SIG-M5 treated with dmso at 0.1 percent for 504 hours (cell line): ENCODE measurements at regions not wholly inside any gene's neighbourhood (a gene's known extent, or its start where the extent isn't known, plus 50 kb on each side); places are given as distances from the start of the nearest gene placed in this dataset.
"Not testable (repeated sequence)": the region's sequence is repeated elsewhere in the genome, so short reads cannot be mapped to it uniquely, and the experiment has no call there.

Experiments
- DNase-seq: peaks from one replicate; lab custom pipeline; 2025; ENCODE audit not compliant: unreplicated experiment; lab: John Stamatoyannopoulos, UW

- DNase-seq, result no peak
Observed at GRCh38 chr11:116065191-116065895, 561.1 kb upstream of the CADM1 start.

DNA sequence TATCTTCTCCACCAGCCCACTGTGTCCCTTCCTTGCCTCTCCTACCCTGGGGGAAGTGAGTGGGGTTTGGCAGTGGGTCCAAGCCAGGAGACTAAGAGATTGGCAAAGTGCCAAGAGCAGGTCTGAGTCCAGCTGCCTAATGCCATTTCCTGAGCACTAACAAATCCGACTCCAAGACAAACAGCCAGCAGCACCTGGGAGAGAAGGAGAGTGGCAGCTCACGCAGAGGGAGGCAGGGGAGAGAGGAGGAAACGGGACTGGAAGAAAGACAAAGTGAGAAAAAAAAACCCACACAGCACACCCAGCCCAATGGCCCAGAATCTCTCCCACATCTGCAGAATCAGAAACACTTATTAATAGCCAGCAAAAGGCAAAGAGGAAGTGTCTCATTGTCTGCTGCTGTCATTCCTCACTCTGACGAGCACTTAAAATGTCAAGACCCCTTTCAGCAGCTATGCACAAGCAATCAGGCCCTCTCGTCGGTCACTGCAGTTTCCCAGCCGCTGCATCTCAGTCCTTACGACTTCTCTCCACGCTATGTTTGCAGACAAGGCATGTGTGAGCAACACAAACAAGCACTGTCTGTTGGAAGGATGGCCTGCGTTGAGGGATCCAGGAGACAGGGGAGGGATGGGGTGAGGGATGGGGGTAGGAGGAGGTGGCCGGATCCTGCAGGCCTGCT lies 558.4 kb upstream of the CADM1 start:
- DNase-seq, result no peak

GRCh38 chr11:116062129-116062489 lies 557.9 kb upstream of the CADM1 start:
- DNase-seq, result no peak

- DNase-seq, result no peak
Observed at GRCh38 chr11:116061322-116061721, 557.1 kb upstream of the CADM1 start.

DNA sequence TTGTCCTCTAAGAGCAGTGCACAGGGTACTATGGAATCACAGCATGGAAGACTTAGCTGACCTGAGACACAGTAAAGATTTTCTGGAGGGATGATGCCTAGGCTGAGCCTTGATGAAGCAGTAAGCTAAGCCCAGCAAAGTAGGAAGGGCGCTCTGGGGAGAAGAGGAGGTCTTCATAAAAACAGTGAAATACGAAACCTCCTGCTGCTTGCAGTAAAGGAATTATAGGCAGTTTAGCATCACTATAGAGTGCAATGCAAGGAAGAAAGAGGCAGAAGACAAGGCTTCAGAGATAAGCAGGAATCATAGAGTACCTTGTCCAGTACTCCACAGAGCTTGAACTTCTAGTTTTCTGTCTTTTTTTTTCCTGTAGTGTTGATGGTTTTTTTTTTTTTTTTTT lies 555.7 kb upstream of the CADM1 start:
- DNase-seq, result no peak

DNA sequence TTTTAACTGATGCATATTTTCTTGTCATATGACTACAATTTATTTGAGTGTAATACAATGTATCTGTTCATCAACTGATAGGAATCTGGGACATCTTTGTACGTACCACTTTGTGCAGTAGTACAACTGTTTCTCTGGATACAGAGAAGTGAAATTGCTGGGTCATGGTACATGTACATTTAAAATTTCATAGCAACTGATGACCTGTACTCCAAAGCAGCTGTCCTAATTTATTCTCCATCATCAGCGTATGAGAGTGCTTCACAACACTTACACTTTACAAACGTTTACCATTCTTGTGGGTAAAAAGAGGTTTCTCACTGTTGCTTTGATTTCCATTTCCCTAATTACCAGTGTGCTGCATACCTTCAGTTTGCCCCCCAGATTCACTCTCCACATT lies 552.8 kb upstream of the CADM1 start:
- DNase-seq, result no peak

GRCh38 chr11:116055064-116055463 lies 550.8 kb upstream of the CADM1 start:
- DNase-seq, result no peak

DNA sequence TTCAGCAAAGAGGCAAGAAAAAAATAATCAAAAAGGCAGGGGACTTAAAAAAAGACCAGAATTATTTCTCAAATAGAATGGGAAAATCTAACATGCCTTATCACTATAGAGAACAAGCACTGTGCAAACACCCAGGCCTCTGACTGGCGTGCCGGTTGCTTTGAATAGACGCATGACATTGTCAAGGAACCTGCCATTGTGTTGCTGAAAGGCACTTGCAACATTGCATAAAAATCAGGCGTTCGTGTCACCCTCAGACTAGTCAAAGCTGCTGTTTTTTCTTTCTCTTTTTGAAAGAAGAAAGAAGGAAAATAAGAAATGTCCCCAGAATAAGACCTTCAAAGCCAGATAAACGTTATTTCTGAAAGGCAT lies 549.3 kb upstream of the CADM1 start:
- no peak for DNase-seq

- DNase-seq, result no peak
Observed at GRCh38 chr11:116052603-116053547, 548.7 kb upstream of the CADM1 start.

- DNase-seq, result no peak
Observed at GRCh38 chr11:116051494-116051893, 547.3 kb upstream of the CADM1 start.

GRCh38 chr11:116049383-116049782 lies 545.2 kb upstream of the CADM1 start:
- no peak for DNase-seq

DNA sequence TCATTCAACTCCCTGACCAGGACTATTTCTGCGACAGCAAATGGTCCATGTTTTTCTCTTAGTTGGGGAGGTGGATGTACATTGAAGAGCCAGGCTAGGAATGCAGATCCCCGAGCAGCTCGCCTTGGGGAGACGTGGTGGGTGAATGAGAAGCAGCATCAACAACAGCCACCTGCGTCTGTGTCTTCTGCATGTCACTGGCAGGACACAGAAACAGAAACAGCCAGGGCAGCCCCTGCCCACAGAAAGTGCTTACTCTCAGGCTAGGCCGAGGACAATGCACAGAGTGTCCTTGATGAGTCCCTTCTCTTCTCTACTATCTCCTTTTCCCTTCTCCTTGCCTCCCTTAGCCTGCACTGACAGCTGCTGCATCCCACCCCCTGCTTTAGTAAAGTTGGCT lies 541.9 kb upstream of the CADM1 start:
- no peak for DNase-seq

DNA sequence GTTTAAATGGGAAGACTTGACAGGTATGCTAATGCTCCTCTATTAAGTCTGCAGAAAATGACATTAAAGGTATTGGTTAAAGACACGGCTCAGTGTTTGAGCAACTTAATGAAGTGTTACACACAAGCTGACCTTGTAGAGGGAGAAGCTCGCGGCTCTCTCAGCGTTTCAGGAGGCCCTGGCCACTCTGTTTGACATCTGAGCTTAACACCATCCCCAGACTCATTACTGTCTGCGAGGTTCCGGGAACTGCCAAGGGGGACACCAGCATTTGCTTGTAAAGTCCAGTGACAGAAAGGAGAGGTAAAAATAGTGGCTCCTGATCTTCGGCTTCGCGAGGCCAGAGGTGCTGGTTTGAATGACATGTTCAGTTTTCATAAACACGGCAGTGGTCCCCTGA lies 540.7 kb upstream of the CADM1 start:
- no peak for DNase-seq

DNA sequence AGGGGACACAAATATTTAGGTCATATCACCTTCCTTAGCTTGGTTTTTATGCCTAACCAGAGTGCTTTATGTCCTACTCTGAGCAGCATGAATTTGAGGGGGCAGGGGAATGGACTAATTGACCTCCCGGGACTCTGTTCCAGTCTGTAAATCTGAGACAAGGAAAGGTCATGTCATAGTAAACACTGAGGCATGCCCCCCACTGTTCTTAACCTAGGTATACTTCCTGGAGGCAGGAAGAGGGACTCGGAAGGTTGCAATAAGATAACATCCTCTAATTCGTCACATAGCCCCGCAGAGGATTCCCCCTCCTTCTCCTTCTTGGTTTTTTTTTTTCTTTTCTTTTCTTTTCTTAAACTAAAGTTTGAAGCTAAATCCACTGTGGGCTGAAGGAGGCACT lies 540.3 kb upstream of the CADM1 start:
- DNase-seq, result no peak

GRCh38 chr11:116043857-116044256 lies 539.6 kb upstream of the CADM1 start:
- DNase-seq, result no peak

GRCh38 chr11:116043059-116043458 lies 538.8 kb upstream of the CADM1 start:
- DNase-seq, result not testable (repeated sequence)

GRCh38 chr11:116042146-116042545 lies 537.9 kb upstream of the CADM1 start:
- DNase-seq, result no peak

GRCh38 chr11:116037861-116038260 lies 533.6 kb upstream of the CADM1 start:
- DNase-seq, result no peak

- DNase-seq, result no peak
Observed at GRCh38 chr11:116035977-116036376, 531.8 kb upstream of the CADM1 start.

- DNase-seq, result no peak
Observed at GRCh38 chr11:116033931-116034553, 529.8 kb upstream of the CADM1 start.

- DNase-seq, result no peak
Observed at GRCh38 chr11:116030697-116031331, 526.6 kb upstream of the CADM1 start.
